Common myeloid progenitor, CD34-positive (primary cell): ENCODE measurements at regions not wholly inside any gene's neighbourhood (a gene's known extent, or its start where the extent isn't known, plus 50 kb on each side); places are given as distances from the start of the nearest gene placed in this dataset.

Experiments used
- CTCF ChIA-PET: fragments of 350-600 bp; sonication (Branson Sonifier 250); formaldehyde crosslinking; loops from one replicate; lab custom pipeline; 2021; ENCODE audit warnings: antibody characterized with exemption; lab: Charles Lee
- POLR2A ChIA-PET: fragments of 350-600 bp; sonication (Branson Sonifier 250); formaldehyde crosslinking; loops from one replicate; lab custom pipeline; 2021; ENCODE audit warnings: antibody characterized with exemption; lab: Charles Lee
- DNase-seq, 3 donors: peaks; one replicate each; pipeline versions ENCODE4 v3.0.0 to v3.0.0-alpha.2; 2013
- H3K27ac ChIP-seq, 2 experiments: 1 replicate in 1 of 2; 2 replicates in 1 of 2; pipeline ENCODE4 v1.7.0; 2013; ENCODE audit warnings: inconsistent platforms in 2 of 2, low read length in 2 of 2, mild to moderate bottlenecking in 2 of 2, low read depth in 1 of 2, moderate library complexity in 1 of 2; ENCODE audit not compliant: severe bottlenecking in 2 of 2, insufficient read depth in 1 of 2, poor library complexity in 1 of 2
- H3K27me3 ChIP-seq, 5 experiments: replicated peaks in 2 of 5; 1 replicate in 3 of 5; 2 replicates in 2 of 5; pipeline versions ENCODE4 v1.6.1 to v1.7.0; 2013; ENCODE audit warnings: low read length in 4 of 5, mild to moderate bottlenecking in 2 of 5, moderate library complexity in 2 of 5, inconsistent platforms in 1 of 5; ENCODE audit not compliant: insufficient read depth in 5 of 5, control insufficient read depth in 4 of 5
- H3K36me3 ChIP-seq, 4 experiments: 1 replicate in 2 of 4; 2 replicates in 2 of 4; pipeline versions ENCODE4 v1.6.1 to v1.7.0; 2013; ENCODE audit warnings: low read length in 3 of 4, control low read depth in 1 of 4, mild to moderate bottlenecking in 1 of 4; ENCODE audit not compliant: control insufficient read depth in 4 of 4, insufficient read depth in 4 of 4
- H3K4me1 ChIP-seq, 4 experiments: 1 replicate in 3 of 4; 2 replicates in 1 of 4; pipeline versions ENCODE4 v1.6.1 to v1.7.1; 2013; ENCODE audit warnings: low read length in 3 of 4, mild to moderate bottlenecking in 3 of 4, control low read depth in 1 of 4, inconsistent platforms in 1 of 4, moderate library complexity in 1 of 4; ENCODE audit not compliant: control insufficient read depth in 4 of 4, insufficient read depth in 4 of 4; ENCODE audit errors: control extremely low read depth in 1 of 4
- H3K4me3 ChIP-seq, 7 experiments: 1 replicate in 4 of 7; 2 replicates in 3 of 7; pipeline versions ENCODE4 v1.5.1 to v1.7.0; 2013; ENCODE audit warnings: mild to moderate bottlenecking in 7 of 7, low read length in 6 of 7, moderate library complexity in 6 of 7, inconsistent platforms in 2 of 7, low read depth in 2 of 7, control low read depth in 1 of 7; ENCODE audit not compliant: insufficient read depth in 4 of 7, control insufficient read depth in 1 of 7; ENCODE audit errors: extremely low read depth in 1 of 7
- H3K9me3 ChIP-seq, 5 experiments: 1 replicate in 4 of 5; 2 replicates in 1 of 5; pipeline versions ENCODE4 v1.6.1 to v1.7.1; 2013; ENCODE audit warnings: low read length in 4 of 5, mild to moderate bottlenecking in 2 of 5, inconsistent platforms in 1 of 5, low read depth in 1 of 5, moderate library complexity in 1 of 5; ENCODE audit not compliant: control insufficient read depth in 4 of 5, insufficient read depth in 2 of 5; ENCODE audit errors: control extremely low read depth in 1 of 5
- WGBS: methylation state at CpG from one replicate; pipeline ENCODE4 v1.1.5; 2013; ENCODE audit not compliant: insufficient coverage; 5-methylcytosine and 5-hydroxymethylcytosine counted together

DNA sequence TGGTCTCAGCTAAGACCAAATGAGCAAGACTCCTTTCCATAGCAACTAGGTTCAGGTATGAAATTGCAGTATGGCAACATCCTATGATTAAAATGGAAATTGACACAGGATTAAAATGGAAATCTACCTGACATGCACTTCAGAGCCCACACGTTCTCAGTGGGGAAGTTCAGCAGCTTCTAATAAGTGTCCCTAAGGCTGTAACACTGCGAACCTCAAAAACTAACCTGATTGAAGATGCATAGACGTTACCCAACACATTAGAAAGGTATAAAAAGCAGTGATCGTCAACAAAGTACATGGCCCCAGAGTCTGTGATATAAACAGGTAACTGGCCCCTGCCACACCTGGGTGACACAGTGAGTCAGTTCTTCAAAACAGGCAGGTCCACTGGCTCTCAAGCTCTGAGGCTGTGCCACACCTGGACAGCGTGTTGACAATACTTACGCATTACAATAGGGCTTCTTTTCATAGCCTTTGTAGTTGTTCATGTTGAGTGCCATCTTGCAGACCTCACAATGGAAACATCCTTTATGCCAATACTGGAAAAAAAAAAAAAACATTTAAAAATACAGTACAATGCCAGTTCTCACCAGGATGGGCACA lies 274.9 kb upstream of the NEBL start:
- Histone ChIP-seq H3K4me3 (no peak overlapping the region), H3K4me1 (peaks cover 3 to 23% (median 20%) of the 10 kb centered on the region in 4 experiments), H3K36me3 (no peaks in the 10 kb centered on the region), H3K9me3 (no peaks in the 10 kb centered on the region), H3K27ac (no peak overlapping the region), H3K27me3 (peaks cover 13 to 74% (median 29%) of the 10 kb centered on the region in 5 experiments)
- POLR2A ChIA-PET: no interaction called here
- DNase-seq: no peak
- WGBS: 88% methylated on average over 5 of the region's 6 CpGs
- CTCF ChIA-PET: interaction anchor here (0.6 kb wide), 1 partner anchor 58 kb away, joined by 3 read pairs; no protein-coding TSS in a partner anchor

DNA sequence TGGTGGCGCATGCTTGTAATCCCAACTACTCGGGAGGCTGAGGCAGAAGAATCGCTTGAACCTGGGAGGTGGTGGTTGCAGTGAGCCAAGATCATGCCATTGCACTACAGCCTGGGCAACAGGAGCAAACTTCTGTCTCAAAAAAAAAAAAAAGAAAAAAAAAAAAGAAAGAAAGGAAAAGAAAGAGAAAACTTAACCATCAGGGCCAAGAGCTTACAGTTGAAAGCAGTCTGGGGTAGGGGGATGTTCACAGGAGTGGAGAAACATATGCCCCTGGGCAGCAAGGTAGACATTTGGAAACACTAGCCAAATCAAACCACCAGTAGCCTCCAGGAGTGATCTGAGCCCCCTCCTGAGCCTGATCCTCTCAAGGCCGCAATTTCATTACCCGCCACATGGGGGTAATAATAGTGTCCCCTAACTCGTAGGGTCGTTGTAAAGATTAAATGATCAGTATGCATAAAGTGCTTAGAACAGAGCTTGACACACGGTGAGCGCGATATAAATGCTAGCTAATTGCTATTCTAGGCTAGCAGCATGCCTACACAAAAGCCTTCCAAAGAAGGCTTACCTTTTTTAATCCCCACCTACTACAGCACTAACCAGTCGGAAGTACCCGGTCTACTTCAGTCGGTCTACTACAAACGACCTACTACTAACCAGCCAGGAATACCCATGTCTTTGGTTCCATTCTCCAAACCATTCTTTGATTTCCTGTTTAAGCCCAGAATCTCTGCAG lies 274.3 kb upstream of the NEBL start:
- CTCF ChIA-PET: no interaction called here
- DNase-seq: peak in 2 of 3 donors; percentile 22 to 33
- H3K4me1 ChIP-seq: peaks cover 3 to 23% (median 20%) of the 10 kb centered on the region in 4 experiments
- no peaks in the 10 kb centered on the region for H3K9me3 ChIP-seq
- 88% methylated on average over 5 of the region's 14 CpGs for WGBS
- no peaks in the 10 kb centered on the region for H3K36me3 ChIP-seq
- peaks cover 13 to 67% (median 29%) of the 10 kb centered on the region in 5 experiments for H3K27me3 ChIP-seq
- no peak overlapping the region for H3K27ac ChIP-seq
- H3K4me3 ChIP-seq: no peak overlapping the region
- POLR2A ChIA-PET: no interaction called here

DNA sequence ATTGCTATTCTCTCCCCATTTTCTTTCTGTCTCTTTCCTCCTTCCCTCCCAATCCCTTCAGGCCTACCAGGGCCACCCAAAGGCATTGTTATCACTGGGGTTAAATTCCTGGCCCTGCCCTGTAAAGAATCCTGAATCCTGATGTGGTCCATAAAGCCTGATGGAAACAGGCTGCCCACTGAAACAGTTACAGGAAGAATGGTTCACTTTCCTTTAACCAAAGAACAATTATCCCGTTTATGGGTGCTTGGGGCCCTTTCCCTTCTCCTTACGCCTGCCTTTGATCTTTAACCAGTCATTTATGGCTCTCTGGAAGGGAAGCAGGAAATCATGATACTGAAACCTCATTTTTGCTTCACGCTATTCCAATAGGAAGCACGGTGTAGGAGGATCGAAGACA lies 273.1 kb upstream of the NEBL start:
- 52% methylated on average over 4 of the region's 5 CpGs for WGBS
- no peak for DNase-seq
- no peaks in the 10 kb centered on the region for H3K36me3 ChIP-seq
- POLR2A ChIA-PET: no interaction called here
- no peak overlapping the region for H3K4me3 ChIP-seq
- H3K27ac ChIP-seq: no peak overlapping the region
- peaks cover 3 to 22% (median 20%) of the 10 kb centered on the region in 4 experiments for H3K4me1 ChIP-seq
- H3K9me3 ChIP-seq: no peaks in the 10 kb centered on the region
- peaks cover 13 to 55% (median 22%) of the 10 kb centered on the region in 5 experiments for H3K27me3 ChIP-seq
- CTCF ChIA-PET: no interaction called here

DNA sequence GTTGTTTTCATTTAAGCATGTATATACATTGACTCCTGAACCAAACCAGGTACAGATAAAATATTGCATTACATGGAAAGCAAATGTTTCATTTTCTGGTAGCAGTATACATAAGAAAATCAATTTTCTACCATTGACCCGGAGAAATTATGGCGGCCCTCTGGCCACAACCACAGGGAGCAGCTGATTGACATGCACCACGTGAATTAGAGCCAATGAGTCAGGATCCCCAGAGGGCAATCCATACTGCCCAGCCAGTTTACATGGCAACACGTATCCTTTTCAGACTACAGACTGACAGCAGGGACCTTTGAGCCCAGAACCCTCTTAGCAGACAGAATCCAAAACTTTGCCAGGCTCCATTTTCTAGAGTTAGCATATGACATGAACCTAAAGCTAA lies 272.2 kb upstream of the NEBL start:
- H3K9me3 ChIP-seq: no peaks in the 10 kb centered on the region
- H3K4me1 ChIP-seq: peaks cover 0 to 15% (median 13%) of the 10 kb centered on the region in 4 experiments
- no peak overlapping the region for H3K27ac ChIP-seq
- H3K27me3 ChIP-seq: peaks cover 11 to 46% (median 15%) of the 10 kb centered on the region in 5 experiments
- CTCF ChIA-PET: no interaction called here
- POLR2A ChIA-PET: interaction anchor here (0.7 kb wide), 1 partner anchor 504 kb away, joined by 3 read pairs; no protein-coding TSS in a partner anchor
- H3K4me3 ChIP-seq: no peak overlapping the region
- 92% methylated on average over 4 of the region's 4 CpGs for WGBS
- DNase-seq: no peak
- no peaks in the 10 kb centered on the region for H3K36me3 ChIP-seq

DNA sequence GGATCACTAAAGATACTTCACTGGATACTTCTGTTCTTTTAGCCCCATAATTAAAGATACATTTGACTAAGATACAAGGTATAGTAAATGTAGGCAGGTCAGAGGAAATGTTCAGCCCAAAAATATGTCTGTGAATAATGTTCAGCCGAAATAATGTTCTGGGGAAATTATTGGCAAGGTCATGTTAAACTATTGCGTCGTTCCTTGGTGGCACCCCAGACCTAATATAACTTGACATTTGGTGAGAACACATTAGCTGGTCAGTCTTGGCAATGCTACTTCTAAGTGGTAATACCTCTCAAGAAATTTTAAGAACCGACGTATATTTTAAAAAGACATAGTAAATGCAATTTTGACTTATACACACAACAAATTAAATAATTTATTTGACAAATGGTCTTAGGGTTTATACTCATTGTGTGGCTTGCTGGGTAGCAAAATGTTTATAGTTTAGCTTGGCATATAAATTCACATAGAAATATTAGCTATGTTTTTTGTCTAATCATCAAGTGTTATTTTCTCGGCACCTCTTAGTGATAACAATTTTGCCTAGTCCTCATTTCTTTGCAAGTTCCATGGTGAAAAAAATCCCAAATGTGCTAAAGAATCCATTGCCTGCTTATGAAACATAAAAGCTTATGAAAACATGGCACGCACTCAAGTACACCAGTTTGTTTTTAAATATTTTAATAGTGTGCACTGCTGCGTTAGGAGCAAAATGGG lies 270.3 kb upstream of the NEBL start:
- Histone ChIP-seq H3K4me1 (no peaks in the 10 kb centered on the region), H3K36me3 (no peaks in the 10 kb centered on the region), H3K9me3 (no peaks in the 10 kb centered on the region), H3K27me3 (peaks cover 9 to 28% (median 13%) of the 10 kb centered on the region in 5 experiments), H3K27ac (no peak overlapping the region), H3K4me3 (no peak overlapping the region)
- 94% methylated on average over 5 of the region's 8 CpGs for WGBS
- ChIA-PET POLR2A (no interaction called here), CTCF (no interaction called here)
- no peak for DNase-seq

DNA sequence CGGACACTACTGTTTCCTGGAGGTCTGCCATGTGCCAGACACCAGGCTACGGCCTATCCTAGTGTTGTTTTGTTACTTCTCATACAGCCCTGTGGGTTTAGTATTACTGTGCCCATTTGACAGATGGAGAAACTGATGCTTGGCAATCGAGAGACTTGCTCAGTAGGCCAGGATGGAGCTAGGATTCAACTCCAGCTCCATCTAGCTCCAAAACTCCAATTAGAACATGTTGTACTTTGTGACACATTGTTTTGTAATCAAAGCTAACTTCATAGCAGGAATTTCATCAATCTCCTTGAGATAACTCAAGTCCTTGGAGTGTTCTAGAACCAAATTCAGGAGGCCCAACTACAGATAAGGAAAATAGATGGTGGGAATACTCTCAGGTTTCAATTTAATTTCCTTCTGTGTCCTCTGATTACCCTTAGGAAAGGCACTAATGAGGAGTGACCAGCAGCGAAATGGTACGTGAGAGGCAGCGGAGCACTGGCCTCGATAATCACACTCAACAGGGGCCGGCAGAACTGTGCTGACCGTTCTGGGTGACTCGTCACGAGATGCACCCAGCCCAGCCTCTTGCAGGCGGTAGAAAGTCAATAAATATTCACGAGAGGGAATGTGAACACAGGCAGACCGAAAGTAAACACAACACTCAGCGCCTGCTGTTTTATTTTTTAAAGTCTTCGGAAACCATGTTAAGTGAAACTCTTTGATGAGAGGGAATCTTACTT lies 269.6 kb upstream of the NEBL start:
- POLR2A ChIA-PET: no interaction called here
- no peak for DNase-seq
- Histone ChIP-seq H3K9me3 (peaks cover 0 to 6% (median 0%) of the 10 kb centered on the region in 5 experiments), H3K27me3 (peaks cover 4 to 22% (median 10%) of the 10 kb centered on the region in 5 experiments), H3K4me3 (no peak overlapping the region), H3K4me1 (no peaks in the 10 kb centered on the region), H3K36me3 (no peaks in the 10 kb centered on the region), H3K27ac (no peak overlapping the region)
- CTCF ChIA-PET: no interaction called here
- WGBS: 97% methylated on average over 13 of the region's 16 CpGs
